ENCODE measurements at regions not wholly inside any gene's neighbourhood (a gene's known extent, or its start where the extent isn't known, plus 50 kb on each side); places are given as distances from the start of the nearest gene placed in this dataset.
"Not testable (repeated sequence)": the region's sequence is repeated elsewhere in the genome, so short reads cannot be mapped to it uniquely, and the experiment has no call there.

- no peak overlapping the region for H3K27ac ChIP-seq
- DNase-seq (ENCODE audit: low read depth, low spot score), result no peak
Observed at GRCh38 chr21:19463966-19464365, 1060.4 kb upstream of the TMPRSS15 start.

GRCh38 chr21:19468991-19469715 is 1065.6 kb upstream of the TMPRSS15 start:
- no peak overlapping the region for H3K27ac ChIP-seq
- no peak for DNase-seq (ENCODE audit: low read depth, low spot score)

- no peak for DNase-seq (ENCODE audit: low read depth, low spot score)
- no peak overlapping the region for H3K27ac ChIP-seq
Observed at GRCh38 chr21:19475525-19475924, 1071.9 kb upstream of the TMPRSS15 start.

- no peak overlapping the region for H3K27ac ChIP-seq
- no peak for DNase-seq (ENCODE audit: low read depth, low spot score)
Observed at GRCh38 chr21:19489930-19490329, 1086.3 kb upstream of the TMPRSS15 start.

GRCh38 chr21:19490481-19490880 is 1086.9 kb upstream of the TMPRSS15 start:
- DNase-seq (ENCODE audit: low read depth, low spot score), result no peak
- H3K27ac ChIP-seq, result no peak overlapping the region

GRCh38 chr21:19493437-19494241 is 1090.1 kb upstream of the TMPRSS15 start:
- not testable (repeated sequence) for H3K27ac ChIP-seq

GRCh38 chr21:19501115-19501514 is 1097.5 kb upstream of the TMPRSS15 start:
- H3K27ac ChIP-seq, result no peak overlapping the region
- no peak for DNase-seq (ENCODE audit: low read depth, low spot score)

More at GRCh38 chr21:19493437-19494241, 1090.1 kb upstream of the TMPRSS15 start:
- not testable (repeated sequence) for DNase-seq (ENCODE audit: low read depth, low spot score)

- no peak for DNase-seq (ENCODE audit: low read depth, low spot score)
Observed at GRCh38 chr21:19507682-19508260, 1104.2 kb upstream of the TMPRSS15 start.

GRCh38 chr21:19508442-19508841 is 1104.9 kb upstream of the TMPRSS15 start:
- no peak overlapping the region for H3K27ac ChIP-seq
- no peak for DNase-seq (ENCODE audit: low read depth, low spot score)

More at GRCh38 chr21:19507682-19508260, 1104.2 kb upstream of the TMPRSS15 start:
- no peak overlapping the region for H3K27ac ChIP-seq

GRCh38 chr21:19508844-19509243 is 1105.3 kb upstream of the TMPRSS15 start:
- H3K27ac ChIP-seq, result no peak overlapping the region
- DNase-seq (ENCODE audit: low read depth, low spot score), result no peak

- no peak overlapping the region for H3K27ac ChIP-seq
- DNase-seq (ENCODE audit: low read depth, low spot score), result no peak
Observed at GRCh38 chr21:19510057-19510456, 1106.5 kb upstream of the TMPRSS15 start.

- DNase-seq (ENCODE audit: low read depth, low spot score), result no peak
- H3K27ac ChIP-seq, result no peak overlapping the region
Observed at GRCh38 chr21:19510653-19511052, 1107.1 kb upstream of the TMPRSS15 start.

- H3K27ac ChIP-seq, result no peak overlapping the region
- no peak for DNase-seq (ENCODE audit: low read depth, low spot score)
Observed at GRCh38 chr21:19522381-19522780, 1118.8 kb upstream of the TMPRSS15 start.

GRCh38 chr21:19523061-19523460 is 1119.5 kb upstream of the TMPRSS15 start:
- DNase-seq (ENCODE audit: low read depth, low spot score), result no peak
- H3K27ac ChIP-seq, result no peak overlapping the region

- H3K27ac ChIP-seq, result no peak overlapping the region
- no peak for DNase-seq (ENCODE audit: low read depth, low spot score)
Observed at GRCh38 chr21:19523746-19524145, 1120.2 kb upstream of the TMPRSS15 start.

- DNase-seq (ENCODE audit: low read depth, low spot score), result no peak
- no peak overlapping the region for H3K27ac ChIP-seq
Observed at GRCh38 chr21:19529031-19529430, 1125.4 kb upstream of the TMPRSS15 start.

- no peak for DNase-seq (ENCODE audit: low read depth, low spot score)
- H3K27ac ChIP-seq, result no peak overlapping the region
Observed at GRCh38 chr21:19535356-19535755, 1131.8 kb upstream of the TMPRSS15 start.

- DNase-seq (ENCODE audit: low read depth, low spot score), result no peak
- H3K27ac ChIP-seq, result no peak overlapping the region
Observed at GRCh38 chr21:19537116-19537515, 1133.5 kb upstream of the TMPRSS15 start.

GRCh38 chr21:19540287-19540686 is 1136.7 kb upstream of the TMPRSS15 start:
- H3K27ac ChIP-seq, result no peak overlapping the region
- no peak for DNase-seq (ENCODE audit: low read depth, low spot score)

GRCh38 chr21:19541602-19542001 is 1138.0 kb upstream of the TMPRSS15 start:
- no peak for DNase-seq (ENCODE audit: low read depth, low spot score)

GRCh38 chr21:19544493-19544892 is 1140.9 kb upstream of the TMPRSS15 start:
- H3K27ac ChIP-seq; DNase-seq (ENCODE audit: low read depth, low spot score): not testable (repeated sequence)

More at GRCh38 chr21:19541602-19542001, 1138.0 kb upstream of the TMPRSS15 start:
- no peak overlapping the region for H3K27ac ChIP-seq

Measured in epithelial cell of prostate (primary cell).